Liver (tissue), 3 donors: ENCODE measurements at regions not wholly inside any gene's neighbourhood (a gene's known extent, or its start where the extent isn't known, plus 50 kb on each side); places are given as distances from the start of the nearest gene placed in this dataset.

Source experiments
- SP1 ChIP-seq: IDR thresholded peaks from 2 replicates; pipeline ENCODE4 v1.6.1; 2018; ENCODE audit warnings: antibody characterized with exemption, mild to moderate bottlenecking
- TF ChIP-seq, protein P1 (sequence below): fragments of 150-350 bp; IDR thresholded peaks from 2 replicates; pipeline ENCODE4 v1.5.1; 2017; ENCODE audit warnings: improper control_type of control experiment, low read depth, low read length; ENCODE audit not compliant: missing input control
- TF ChIP-seq, protein P2 (sequence below): IDR thresholded peaks from 2 replicates; pipeline ENCODE4 v1.6.1; 2016; ENCODE audit warnings: antibody characterized with exemption, mild to moderate bottlenecking
- TF ChIP-seq, protein P3 (sequence below): IDR thresholded peaks from 2 replicates; pipeline ENCODE4 v1.6.1; 2016; ENCODE audit warnings: antibody characterized with exemption
- TF ChIP-seq, protein P4 (sequence below): IDR thresholded peaks from 2 replicates; pipeline ENCODE4 v1.6.1; 2016; ENCODE audit warnings: antibody characterized with exemption
- donor health status: healthy.
- donor health status: healthy.

DNA sequence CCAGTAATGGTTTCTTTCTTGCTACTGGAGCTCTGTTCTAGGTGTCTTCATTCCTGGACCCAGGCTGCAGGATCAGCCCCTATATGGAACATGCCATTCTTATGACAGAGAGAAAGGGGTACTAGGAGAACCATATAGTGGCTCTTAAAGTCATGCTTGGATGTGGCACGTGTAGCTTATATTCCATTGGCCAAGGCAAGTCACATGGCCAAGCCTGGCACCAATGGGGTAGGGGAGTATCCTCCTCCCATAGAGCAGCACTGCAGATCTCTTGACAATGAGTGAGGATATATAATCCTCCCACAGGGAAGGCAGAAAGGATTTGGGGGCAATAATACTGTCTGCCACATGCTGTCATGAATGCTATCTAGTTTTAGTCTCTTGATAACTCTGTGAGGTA is 193.3 kb downstream of the PALM2AKAP2 start:
- TF ChIP-seq, protein P1, sequence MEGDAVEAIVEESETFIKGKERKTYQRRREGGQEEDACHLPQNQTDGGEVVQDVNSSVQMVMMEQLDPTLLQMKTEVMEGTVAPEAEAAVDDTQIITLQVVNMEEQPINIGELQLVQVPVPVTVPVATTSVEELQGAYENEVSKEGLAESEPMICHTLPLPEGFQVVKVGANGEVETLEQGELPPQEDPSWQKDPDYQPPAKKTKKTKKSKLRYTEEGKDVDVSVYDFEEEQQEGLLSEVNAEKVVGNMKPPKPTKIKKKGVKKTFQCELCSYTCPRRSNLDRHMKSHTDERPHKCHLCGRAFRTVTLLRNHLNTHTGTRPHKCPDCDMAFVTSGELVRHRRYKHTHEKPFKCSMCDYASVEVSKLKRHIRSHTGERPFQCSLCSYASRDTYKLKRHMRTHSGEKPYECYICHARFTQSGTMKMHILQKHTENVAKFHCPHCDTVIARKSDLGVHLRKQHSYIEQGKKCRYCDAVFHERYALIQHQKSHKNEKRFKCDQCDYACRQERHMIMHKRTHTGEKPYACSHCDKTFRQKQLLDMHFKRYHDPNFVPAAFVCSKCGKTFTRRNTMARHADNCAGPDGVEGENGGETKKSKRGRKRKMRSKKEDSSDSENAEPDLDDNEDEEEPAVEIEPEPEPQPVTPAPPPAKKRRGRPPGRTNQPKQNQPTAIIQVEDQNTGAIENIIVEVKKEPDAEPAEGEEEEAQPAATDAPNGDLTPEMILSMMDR, result no peak
- TF ChIP-seq, protein P2, sequence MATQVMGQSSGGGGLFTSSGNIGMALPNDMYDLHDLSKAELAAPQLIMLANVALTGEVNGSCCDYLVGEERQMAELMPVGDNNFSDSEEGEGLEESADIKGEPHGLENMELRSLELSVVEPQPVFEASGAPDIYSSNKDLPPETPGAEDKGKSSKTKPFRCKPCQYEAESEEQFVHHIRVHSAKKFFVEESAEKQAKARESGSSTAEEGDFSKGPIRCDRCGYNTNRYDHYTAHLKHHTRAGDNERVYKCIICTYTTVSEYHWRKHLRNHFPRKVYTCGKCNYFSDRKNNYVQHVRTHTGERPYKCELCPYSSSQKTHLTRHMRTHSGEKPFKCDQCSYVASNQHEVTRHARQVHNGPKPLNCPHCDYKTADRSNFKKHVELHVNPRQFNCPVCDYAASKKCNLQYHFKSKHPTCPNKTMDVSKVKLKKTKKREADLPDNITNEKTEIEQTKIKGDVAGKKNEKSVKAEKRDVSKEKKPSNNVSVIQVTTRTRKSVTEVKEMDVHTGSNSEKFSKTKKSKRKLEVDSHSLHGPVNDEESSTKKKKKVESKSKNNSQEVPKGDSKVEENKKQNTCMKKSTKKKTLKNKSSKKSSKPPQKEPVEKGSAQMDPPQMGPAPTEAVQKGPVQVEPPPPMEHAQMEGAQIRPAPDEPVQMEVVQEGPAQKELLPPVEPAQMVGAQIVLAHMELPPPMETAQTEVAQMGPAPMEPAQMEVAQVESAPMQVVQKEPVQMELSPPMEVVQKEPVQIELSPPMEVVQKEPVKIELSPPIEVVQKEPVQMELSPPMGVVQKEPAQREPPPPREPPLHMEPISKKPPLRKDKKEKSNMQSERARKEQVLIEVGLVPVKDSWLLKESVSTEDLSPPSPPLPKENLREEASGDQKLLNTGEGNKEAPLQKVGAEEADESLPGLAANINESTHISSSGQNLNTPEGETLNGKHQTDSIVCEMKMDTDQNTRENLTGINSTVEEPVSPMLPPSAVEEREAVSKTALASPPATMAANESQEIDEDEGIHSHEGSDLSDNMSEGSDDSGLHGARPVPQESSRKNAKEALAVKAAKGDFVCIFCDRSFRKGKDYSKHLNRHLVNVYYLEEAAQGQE, result no peak
- TF ChIP-seq, protein P3, sequence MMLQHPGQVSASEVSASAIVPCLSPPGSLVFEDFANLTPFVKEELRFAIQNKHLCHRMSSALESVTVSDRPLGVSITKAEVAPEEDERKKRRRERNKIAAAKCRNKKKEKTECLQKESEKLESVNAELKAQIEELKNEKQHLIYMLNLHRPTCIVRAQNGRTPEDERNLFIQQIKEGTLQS, result no peak
- TF ChIP-seq, protein P4, sequence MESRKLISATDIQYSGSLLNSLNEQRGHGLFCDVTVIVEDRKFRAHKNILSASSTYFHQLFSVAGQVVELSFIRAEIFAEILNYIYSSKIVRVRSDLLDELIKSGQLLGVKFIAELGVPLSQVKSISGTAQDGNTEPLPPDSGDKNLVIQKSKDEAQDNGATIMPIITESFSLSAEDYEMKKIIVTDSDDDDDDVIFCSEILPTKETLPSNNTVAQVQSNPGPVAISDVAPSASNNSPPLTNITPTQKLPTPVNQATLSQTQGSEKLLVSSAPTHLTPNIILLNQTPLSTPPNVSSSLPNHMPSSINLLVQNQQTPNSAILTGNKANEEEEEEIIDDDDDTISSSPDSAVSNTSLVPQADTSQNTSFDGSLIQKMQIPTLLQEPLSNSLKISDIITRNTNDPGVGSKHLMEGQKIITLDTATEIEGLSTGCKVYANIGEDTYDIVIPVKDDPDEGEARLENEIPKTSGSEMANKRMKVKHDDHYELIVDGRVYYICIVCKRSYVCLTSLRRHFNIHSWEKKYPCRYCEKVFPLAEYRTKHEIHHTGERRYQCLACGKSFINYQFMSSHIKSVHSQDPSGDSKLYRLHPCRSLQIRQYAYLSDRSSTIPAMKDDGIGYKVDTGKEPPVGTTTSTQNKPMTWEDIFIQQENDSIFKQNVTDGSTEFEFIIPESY, result no peak
- no peak for TF ChIP-seq SP1
